GM19023 (cell line): ENCODE measurements at regions not wholly inside any gene's neighbourhood (a gene's known extent, or its start where the extent isn't known, plus 50 kb on each side); places are given as distances from the start of the nearest gene placed in this dataset.

ENCODE experiments used
- ATAC-seq: cut with Tn5 transposase; IDR thresholded peaks from one replicate; pipeline ENCODE4 v1.9.1; 2021; ENCODE audit warnings: mild to moderate bottlenecking, moderate library complexity; ENCODE audit not compliant: unreplicated experiment

- ATAC-seq = no peak
These were observed 126.2 kb upstream of the DTNA start for GRCh38 chr18:34583895-34584294.

- ATAC-seq = no peak
These were observed 119.6 kb upstream of the DTNA start for GRCh38 chr18:34590503-34590902.

- ATAC-seq = no peak
These were observed 118.1 kb upstream of the DTNA start for GRCh38 chr18:34591920-34592444.

- ATAC-seq = no peak
These were observed 117.6 kb upstream of the DTNA start for GRCh38 chr18:34592481-34592880.

- ATAC-seq = no peak
These were observed 117.1 kb upstream of the DTNA start for GRCh38 chr18:34592961-34593382.

GRCh38 chr18:34594266-34594665, 115.8 kb upstream of the DTNA start:
- ATAC-seq = no peak

GRCh38 chr18:34595690-34596089, 114.4 kb upstream of the DTNA start:
- no peak for ATAC-seq

- ATAC-seq = no peak
These were observed 111.9 kb upstream of the DTNA start for GRCh38 chr18:34598120-34598635.

GRCh38 chr18:34600158-34600557, 109.9 kb upstream of the DTNA start:
- no peak for ATAC-seq

- ATAC-seq = no peak
These were observed 109.0 kb upstream of the DTNA start for GRCh38 chr18:34600874-34601656.

GRCh38 chr18:34604591-34604990, 105.5 kb upstream of the DTNA start:
- ATAC-seq = no peak

GRCh38 chr18:34606851-34607250, 103.2 kb upstream of the DTNA start:
- ATAC-seq = no peak

- ATAC-seq = no peak
These were observed 102.0 kb upstream of the DTNA start for GRCh38 chr18:34608064-34608463.

- no peak for ATAC-seq
These were observed 100.0 kb upstream of the DTNA start for GRCh38 chr18:34609986-34610648.

- no peak for ATAC-seq
These were observed 98.2 kb upstream of the DTNA start for GRCh38 chr18:34611904-34612303.

GRCh38 chr18:34620258-34620861, 89.7 kb upstream of the DTNA start:
- no peak for ATAC-seq

GRCh38 chr18:34623557-34623956, 86.5 kb upstream of the DTNA start:
- no peak for ATAC-seq

- ATAC-seq = no peak
These were observed 85.5 kb upstream of the DTNA start for GRCh38 chr18:34624551-34624950.

GRCh38 chr18:34626404-34627136, 83.5 kb upstream of the DTNA start:
- no peak for ATAC-seq

- no peak for ATAC-seq
These were observed 82.8 kb upstream of the DTNA start for GRCh38 chr18:34627137-34627920.
